HEK293 (cell line): ENCODE measurements at regions not wholly inside any gene's neighbourhood (a gene's known extent, or its start where the extent isn't known, plus 50 kb on each side); places are given as distances from the start of the nearest gene placed in this dataset.
A peak's percentile ranks its signal among the peaks of the same experiment; 100 is the strongest.

Experiments used
- CTCF ChIA-PET: fragments of 350-600 bp; formaldehyde crosslinking; extraction: SDS; loops from one replicate; lab custom pipeline; 2021; ENCODE audit warnings: antibody characterized with exemption; lab: Yijun Ruan, JAX
- POLR2A ChIA-PET: fragments of 300-600 bp; formaldehyde crosslinking; extraction: SDS; loops from one replicate; lab custom pipeline; 2020; ENCODE audit warnings: antibody characterized with exemption, inconsistent platforms; lab: Yijun Ruan, JAX
- H3K27ac ChIP-seq: fragments of 200-500 bp; sonication (Bioruptor generic); 2 replicates; pipeline ENCODE4 v1.5.1; 2014; ENCODE audit warnings: low read depth, low read length, control low read depth, inconsistent platforms; ENCODE audit errors: extremely low read depth
- H3K36me3 ChIP-seq, 2 experiments: fragments of 200-500 bp in 1 of 2; sonication (Bioruptor generic) in 1 of 2; 1 replicate in 1 of 2; 2 replicates in 1 of 2; pipeline ENCODE4 v1.5.1; 2014 to 2017; ENCODE audit warnings: inconsistent platforms in 2 of 2, low read length in 2 of 2; ENCODE audit not compliant: control insufficient read depth in 2 of 2, insufficient read depth in 1 of 2
- H3K4me1 ChIP-seq: fragments of 200-500 bp; sonication (Bioruptor generic); 2 replicates; pipeline ENCODE4 v1.5.1; 2014; ENCODE audit warnings: mild to moderate bottlenecking, low read length, inconsistent platforms; ENCODE audit not compliant: control insufficient read depth, insufficient read depth
- H3K4me3 ChIP-seq: 2 replicates; pipeline ENCODE4 v1.5.1; 2011; ENCODE audit warnings: low read depth, mild to moderate bottlenecking, control low read depth, low read length, moderate library complexity
- H3K9me3 ChIP-seq: fragments of 200-500 bp; sonication (Bioruptor generic); 2 replicates; pipeline ENCODE4 v1.5.1; 2014; ENCODE audit warnings: low read depth, low read length, inconsistent platforms; ENCODE audit not compliant: control insufficient read depth, insufficient read depth
- BCL6B ChIP-seq: fragments of 450-650 bp; formaldehyde crosslinking; IDR thresholded peaks from 2 replicates; pipeline ENCODE4 v1.5.1; 2017; ENCODE audit warnings: missing biosample characterization, missing genetic modification characterization
- GLIS1 ChIP-seq: fragments of 450-650 bp; formaldehyde crosslinking; IDR thresholded peaks from 2 replicates; pipeline ENCODE4 v1.5.1; 2016; ENCODE audit warnings: missing biosample characterization, missing genetic modification characterization
- KLF16 ChIP-seq: fragments of 450-650 bp; formaldehyde crosslinking; IDR thresholded peaks from 2 replicates; pipeline ENCODE4 v1.5.1; 2017; ENCODE audit warnings: missing biosample characterization, missing genetic modification characterization
- MEIS1 ChIP-seq: sonication (generic); formaldehyde crosslinking; IDR thresholded peaks from 2 replicates; pipeline ENCODE4 v1.8.1; 2022; ENCODE audit warnings: missing genetic modification reagents, mild to moderate bottlenecking, borderline replicate concordance
- PRDM1 ChIP-seq: fragments of 450-650 bp; formaldehyde crosslinking; IDR thresholded peaks from 2 replicates; pipeline ENCODE4; 2016; ENCODE audit warnings: missing biosample characterization, missing genetic modification characterization
- PRDM4 ChIP-seq: fragments of 450-650 bp; formaldehyde crosslinking; IDR thresholded peaks from 2 replicates; pipeline ENCODE4 v1.5.1; 2017; ENCODE audit warnings: missing biosample characterization, missing genetic modification characterization
- SALL2 ChIP-seq: fragments of 450-650 bp; formaldehyde crosslinking; IDR thresholded peaks from 2 replicates; pipeline ENCODE4 v1.5.0; 2017; ENCODE audit warnings: missing biosample characterization, mild to moderate bottlenecking, missing genetic modification characterization, borderline replicate concordance
- TRIM28 ChIP-seq: IDR thresholded peaks from 2 replicates; pipeline ENCODE4 v1.6.1; 2011; ENCODE audit warnings: low read length, control low read depth, borderline replicate concordance
- ZBTB44 ChIP-seq: fragments of 450-650 bp; IDR thresholded peaks from 2 replicates; pipeline ENCODE4 v1.5.1; 2018; ENCODE audit warnings: missing biosample characterization, mild to moderate bottlenecking, missing genetic modification characterization
- ZFP37 ChIP-seq: fragments of 450-650 bp; formaldehyde crosslinking; IDR thresholded peaks from 2 replicates; pipeline ENCODE4 v1.5.1; 2016; ENCODE audit warnings: missing biosample characterization, missing genetic modification characterization
- ZNF10 ChIP-seq: fragments of 450-650 bp; formaldehyde crosslinking; IDR thresholded peaks from 2 replicates; pipeline ENCODE4 v1.5.1; 2017; ENCODE audit warnings: missing biosample characterization, missing genetic modification characterization
- ZNF114 ChIP-seq: fragments of 450-650 bp; formaldehyde crosslinking; IDR thresholded peaks from 2 replicates; pipeline ENCODE4 v1.5.0; 2017; ENCODE audit warnings: missing biosample characterization, missing genetic modification characterization
- ZNF426 ChIP-seq: fragments of 450-650 bp; formaldehyde crosslinking; IDR thresholded peaks from 2 replicates; pipeline ENCODE4 v1.5.1; 2017; ENCODE audit warnings: missing biosample characterization, missing genetic modification characterization, mild to moderate bottlenecking, inconsistent platforms, moderate library complexity
- ZNF549 ChIP-seq: fragments of 450-650 bp; IDR thresholded peaks from 2 replicates; pipeline ENCODE4 v1.5.1; 2018; ENCODE audit warnings: missing biosample characterization, missing genetic modification characterization, mild to moderate bottlenecking, inconsistent platforms, moderate library complexity
- ZNF571 ChIP-seq: fragments of 450-650 bp; formaldehyde crosslinking; IDR thresholded peaks from 2 replicates; pipeline ENCODE4 v1.5.0; 2017; ENCODE audit warnings: missing biosample characterization, missing genetic modification characterization
- ZNF580 ChIP-seq: fragments of 450-650 bp; formaldehyde crosslinking; IDR thresholded peaks from 2 replicates; pipeline ENCODE4 v1.5.1; 2016; ENCODE audit warnings: missing biosample characterization, missing genetic modification characterization
- ZNF660 ChIP-seq: fragments of 450-650 bp; IDR thresholded peaks from 2 replicates; pipeline ENCODE4 v1.5.1; 2018; ENCODE audit warnings: missing biosample characterization, mild to moderate bottlenecking, missing genetic modification characterization
- ZNF701 ChIP-seq: fragments of 450-650 bp; formaldehyde crosslinking; IDR thresholded peaks from 2 replicates; pipeline ENCODE4 v1.5.1; 2016; ENCODE audit warnings: missing biosample characterization, missing genetic modification characterization
- ZNF747 ChIP-seq: fragments of 450-650 bp; formaldehyde crosslinking; IDR thresholded peaks from 2 replicates; pipeline ENCODE4 v1.5.1; 2016; ENCODE audit warnings: missing biosample characterization, missing genetic modification characterization
- ZNF76 ChIP-seq: fragments of 450-650 bp; formaldehyde crosslinking; IDR thresholded peaks from 2 replicates; pipeline ENCODE4; 2016; ENCODE audit warnings: low read depth, missing biosample characterization, missing genetic modification characterization, borderline replicate concordance
- ZNF792 ChIP-seq: fragments of 450-650 bp; formaldehyde crosslinking; IDR thresholded peaks from 2 replicates; pipeline ENCODE4 v1.5.1; 2016; ENCODE audit warnings: missing biosample characterization, missing genetic modification characterization

GRCh38 chr6:163635315-163635714 lies 220.8 kb downstream of the QKI start:
- Histone ChIP-seq H3K9me3 (no peaks in the 10 kb centered on the region), H3K4me3 (no peak overlapping the region), H3K36me3 (no peaks in the 10 kb centered on the region), H3K27ac (no peak overlapping the region), H3K4me1 (no peaks in the 10 kb centered on the region)
- POLR2A ChIA-PET: no interaction called here
- CTCF ChIA-PET: interaction anchor here (0.6 to 0.8 kb wide), 2 partner anchors 50 to 737 kb away, joined by 3 to 4 read pairs; no protein-coding TSS in a partner anchor
- peak; percentile 94 for TF ChIP-seq PRDM1 (tag by site-specific recombination)
- no peak for TF ChIP-seq ZNF660 (tag by site-specific recombination)
- peak; percentile 23; the same call in 1 of the 2 replicates for TF ChIP-seq ZNF571
- TF ChIP-seq MEIS1 (CRISPR knock-in tag): no peak

GRCh38 chr6:163634211-163635171 lies 220.0 kb downstream of the QKI start:
- H3K27ac ChIP-seq: no peak overlapping the region
- TF ChIP-seq ZNF549 (tag by site-specific recombination) (no peak), ZNF10 (tag by site-specific recombination) (no peak), ZNF792 (tag by site-specific recombination) (no peak), ZNF114 (tag by site-specific recombination) (no peak), ZNF747 (tag by site-specific recombination) (no peak), ZNF426 (tag by site-specific recombination) (no peak), PRDM1 (tag by site-specific recombination) (no peak), PRDM4 (no peak), ZFP37 (no peak)
- no peaks in the 10 kb centered on the region for H3K4me1 ChIP-seq
- H3K36me3 ChIP-seq: no peaks in the 10 kb centered on the region
- CTCF ChIA-PET: interaction anchor here (0.6 to 1.2 kb wide), 3 partner anchors 17 to 334 kb away, joined by 3 read pairs; no protein-coding TSS in a partner anchor
- POLR2A ChIA-PET: no interaction called here
- H3K4me3 ChIP-seq: no peak overlapping the region
- H3K9me3 ChIP-seq: no peaks in the 10 kb centered on the region

- POLR2A ChIA-PET: no interaction called here
- H3K27ac ChIP-seq: no peak overlapping the region
- H3K36me3 ChIP-seq: no peaks in the 10 kb centered on the region
- H3K4me3 ChIP-seq: no peak overlapping the region
- no peaks in the 10 kb centered on the region for H3K9me3 ChIP-seq
- CTCF ChIA-PET: no interaction called here
- no peak for TF ChIP-seq ZNF701
- TF ChIP-seq GLIS1 (tag by site-specific recombination): no peak
- no peak for TF ChIP-seq SALL2 (tag by site-specific recombination)
- TF ChIP-seq ZNF76 (tag by site-specific recombination): no peak
- TF ChIP-seq BCL6B (tag by site-specific recombination): no peak
- no peak for TF ChIP-seq KLF16 (tag by site-specific recombination)
- no peak for TF ChIP-seq ZNF580
- no peak for TF ChIP-seq ZBTB44 (tag by site-specific recombination)
- no peak for TF ChIP-seq TRIM28
- H3K4me1 ChIP-seq: no peaks in the 10 kb centered on the region
These were observed 216.5 kb downstream of the QKI start for GRCh38 chr6:163630991-163631390.
